ENCODE measurements at regions not wholly inside any gene's neighbourhood (a gene's known extent, or its start where the extent isn't known, plus 50 kb on each side); places are given as distances from the start of the nearest gene placed in this dataset.

DNA sequence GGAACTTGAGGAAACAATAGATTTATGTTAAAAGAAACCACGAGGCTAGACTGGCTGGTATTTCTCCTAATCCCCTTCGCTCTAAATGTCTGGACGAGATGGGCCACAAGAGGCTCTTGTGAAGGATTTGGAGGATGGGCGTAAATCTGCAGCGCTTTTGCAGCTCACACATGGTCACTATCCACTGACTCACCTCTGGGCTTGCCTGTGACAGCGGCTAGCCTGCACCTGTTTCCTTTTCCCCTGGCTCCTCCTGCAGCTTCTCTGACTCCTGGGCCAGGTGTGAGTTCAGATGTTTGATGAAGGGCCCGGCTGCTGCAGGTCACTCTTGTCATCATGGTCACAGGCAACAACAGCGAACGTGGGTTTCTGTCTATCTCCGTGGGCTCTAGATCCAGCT lies 629.4 kb downstream of the CBLN4 start:
- TF ChIP-seq POLR2A (IDR thresholded peaks at IDR 0.05; ENCODE audit: low read depth): no peak
- TF ChIP-seq, protein P1, sequence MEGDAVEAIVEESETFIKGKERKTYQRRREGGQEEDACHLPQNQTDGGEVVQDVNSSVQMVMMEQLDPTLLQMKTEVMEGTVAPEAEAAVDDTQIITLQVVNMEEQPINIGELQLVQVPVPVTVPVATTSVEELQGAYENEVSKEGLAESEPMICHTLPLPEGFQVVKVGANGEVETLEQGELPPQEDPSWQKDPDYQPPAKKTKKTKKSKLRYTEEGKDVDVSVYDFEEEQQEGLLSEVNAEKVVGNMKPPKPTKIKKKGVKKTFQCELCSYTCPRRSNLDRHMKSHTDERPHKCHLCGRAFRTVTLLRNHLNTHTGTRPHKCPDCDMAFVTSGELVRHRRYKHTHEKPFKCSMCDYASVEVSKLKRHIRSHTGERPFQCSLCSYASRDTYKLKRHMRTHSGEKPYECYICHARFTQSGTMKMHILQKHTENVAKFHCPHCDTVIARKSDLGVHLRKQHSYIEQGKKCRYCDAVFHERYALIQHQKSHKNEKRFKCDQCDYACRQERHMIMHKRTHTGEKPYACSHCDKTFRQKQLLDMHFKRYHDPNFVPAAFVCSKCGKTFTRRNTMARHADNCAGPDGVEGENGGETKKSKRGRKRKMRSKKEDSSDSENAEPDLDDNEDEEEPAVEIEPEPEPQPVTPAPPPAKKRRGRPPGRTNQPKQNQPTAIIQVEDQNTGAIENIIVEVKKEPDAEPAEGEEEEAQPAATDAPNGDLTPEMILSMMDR (IDR thresholded peaks at IDR 0.05): no peak
- TF ChIP-seq POLR2AphosphoS5 (IDR thresholded peaks at IDR 0.05): no peak
- no peak for TF ChIP-seq EP300 (IDR thresholded peaks at IDR 0.05)

Measured in esophagus muscularis mucosa (tissue), 4 donors.